ENCODE measurements at regions not wholly inside any gene's neighbourhood (a gene's known extent, or its start where the extent isn't known, plus 50 kb on each side); places are given as distances from the start of the nearest gene placed in this dataset.

- DNase-seq: no peak
Measured at GRCh38 chr12:13275241-13276085, 78.9 kb downstream of the EMP1 start.

GRCh38 chr12:13273850-13274249, 77.3 kb downstream of the EMP1 start:
- DNase-seq: no peak

GRCh38 chr12:13273097-13273496, 76.6 kb downstream of the EMP1 start:
- DNase-seq: no peak

GRCh38 chr12:13270817-13271216, 74.3 kb downstream of the EMP1 start:
- no peak for DNase-seq

Measured in stimulated activated naive CD4-positive, alpha-beta T cell treated with Interleukin-2 at 50 U/mL for 16 hours (primary cell).